ENCODE measurements at regions not wholly inside any gene's neighbourhood (a gene's known extent, or its start where the extent isn't known, plus 50 kb on each side); places are given as distances from the start of the nearest gene placed in this dataset.

DNA sequence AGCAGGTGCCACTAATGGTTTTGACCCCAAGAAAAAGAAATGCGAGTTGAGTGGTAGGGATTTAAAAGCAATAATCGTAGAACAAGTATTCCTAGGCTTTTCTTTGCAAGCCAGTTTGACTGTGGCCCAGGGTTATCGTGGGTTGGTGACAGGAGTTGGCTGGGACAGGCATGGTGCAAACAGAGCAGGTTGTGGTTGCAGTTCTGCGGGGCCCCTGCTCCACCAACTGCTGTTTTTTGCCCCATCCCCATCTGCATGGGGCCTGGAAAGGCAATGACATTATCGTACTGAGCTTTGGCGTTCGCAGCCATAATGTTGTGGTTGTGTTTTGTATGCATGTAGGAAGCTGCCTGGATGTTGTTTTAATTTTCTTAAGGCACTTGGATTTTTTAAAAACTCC lies 274.0 kb downstream of the TSN start:
- TF ChIP-seq CTCF (IDR thresholded peaks at IDR 0.05) (no peak), EZH2 (IDR thresholded peaks at IDR 0.05; ENCODE audit: borderline replicate concordance, insufficient read depth, low read depth, low read length, poor library complexity, severe bottlenecking) (no peak)
